HL-60 (cell line): ENCODE measurements at regions not wholly inside any gene's neighbourhood (a gene's known extent, or its start where the extent isn't known, plus 50 kb on each side); places are given as distances from the start of the nearest gene placed in this dataset.

ENCODE experiments used
- DNase-seq, 2 experiments: peaks; one replicate each; pipeline ENCODE4 v3.0.0-alpha.2; 2010 to 2020; ENCODE audit warnings: low read depth in 1 of 2, low spot score in 1 of 2
- H3K27ac ChIP-seq: fragments of 250-450 bp; sonication (Bioruptor Pico); replicated peaks from 2 replicates; pipeline ENCODE4 v1.5.1; 2020; ENCODE audit warnings: mild to moderate bottlenecking, moderate library complexity
- H3K27me3 ChIP-seq: fragments of 250-450 bp; sonication (Bioruptor Pico); 2 replicates; pipeline ENCODE4 v1.5.1; 2021; ENCODE audit warnings: mild to moderate bottlenecking, moderate library complexity; ENCODE audit not compliant: insufficient read depth, poor library complexity, severe bottlenecking
- H3K4me3 ChIP-seq: replicated peaks from 2 replicates; pipeline ENCODE4 v1.5.1; 2011; ENCODE audit warnings: mild to moderate bottlenecking, control low read depth, low read length; ENCODE audit not compliant: insufficient read depth
- GABPA ChIP-seq: IDR thresholded peaks from 2 replicates; pipeline ENCODE4 v1.6.1; 2012; ENCODE audit warnings: low read depth
- POLR2AphosphoS5 ChIP-seq: IDR thresholded peaks from 2 replicates; pipeline ENCODE4 v1.6.1; 2012; ENCODE audit warnings: low read depth
- SPI1 ChIP-seq: IDR thresholded peaks from 2 replicates; pipeline ENCODE4 v1.6.1; 2012; ENCODE audit warnings: low read depth, mild to moderate bottlenecking, borderline replicate concordance
- TF ChIP-seq, protein P1 (sequence below): IDR thresholded peaks from 2 replicates; pipeline ENCODE4 v1.6.1; 2012; ENCODE audit warnings: low read depth; ENCODE audit not compliant: insufficient replicate concordance
- TF ChIP-seq, protein P2 (sequence below): IDR thresholded peaks from one replicate; pipeline ENCODE4 v1.5.1; 2011; ENCODE audit warnings: low read length, control low read depth, inconsistent platforms; ENCODE audit not compliant: insufficient read depth

DNA sequence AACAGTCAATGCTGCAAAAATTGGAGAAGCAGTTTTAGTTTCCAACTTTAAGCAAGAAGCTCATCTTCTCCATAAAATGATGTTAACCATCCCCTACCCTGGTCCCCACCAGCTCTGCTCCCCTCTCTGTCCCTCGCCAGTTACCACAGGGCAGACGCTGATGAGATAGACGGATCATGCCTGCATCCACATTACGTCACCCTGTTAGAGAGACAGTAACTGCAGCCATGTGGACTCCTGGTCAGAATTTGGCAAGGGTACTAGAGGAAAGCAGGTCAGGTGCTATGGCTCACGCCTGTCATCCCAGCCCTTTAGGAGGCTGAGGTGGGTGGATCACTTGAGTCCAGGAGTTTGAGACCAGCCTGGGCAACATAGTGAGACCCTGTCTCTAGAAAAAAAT, 81.9 kb upstream of the FZD8 start:
- Histone ChIP-seq H3K27me3 (no peaks in the 10 kb centered on the region), H3K27ac (no peak overlapping the region), H3K4me3 (no peak overlapping the region)
- DNase-seq, result no peak
- TF ChIP-seq, protein P1, sequence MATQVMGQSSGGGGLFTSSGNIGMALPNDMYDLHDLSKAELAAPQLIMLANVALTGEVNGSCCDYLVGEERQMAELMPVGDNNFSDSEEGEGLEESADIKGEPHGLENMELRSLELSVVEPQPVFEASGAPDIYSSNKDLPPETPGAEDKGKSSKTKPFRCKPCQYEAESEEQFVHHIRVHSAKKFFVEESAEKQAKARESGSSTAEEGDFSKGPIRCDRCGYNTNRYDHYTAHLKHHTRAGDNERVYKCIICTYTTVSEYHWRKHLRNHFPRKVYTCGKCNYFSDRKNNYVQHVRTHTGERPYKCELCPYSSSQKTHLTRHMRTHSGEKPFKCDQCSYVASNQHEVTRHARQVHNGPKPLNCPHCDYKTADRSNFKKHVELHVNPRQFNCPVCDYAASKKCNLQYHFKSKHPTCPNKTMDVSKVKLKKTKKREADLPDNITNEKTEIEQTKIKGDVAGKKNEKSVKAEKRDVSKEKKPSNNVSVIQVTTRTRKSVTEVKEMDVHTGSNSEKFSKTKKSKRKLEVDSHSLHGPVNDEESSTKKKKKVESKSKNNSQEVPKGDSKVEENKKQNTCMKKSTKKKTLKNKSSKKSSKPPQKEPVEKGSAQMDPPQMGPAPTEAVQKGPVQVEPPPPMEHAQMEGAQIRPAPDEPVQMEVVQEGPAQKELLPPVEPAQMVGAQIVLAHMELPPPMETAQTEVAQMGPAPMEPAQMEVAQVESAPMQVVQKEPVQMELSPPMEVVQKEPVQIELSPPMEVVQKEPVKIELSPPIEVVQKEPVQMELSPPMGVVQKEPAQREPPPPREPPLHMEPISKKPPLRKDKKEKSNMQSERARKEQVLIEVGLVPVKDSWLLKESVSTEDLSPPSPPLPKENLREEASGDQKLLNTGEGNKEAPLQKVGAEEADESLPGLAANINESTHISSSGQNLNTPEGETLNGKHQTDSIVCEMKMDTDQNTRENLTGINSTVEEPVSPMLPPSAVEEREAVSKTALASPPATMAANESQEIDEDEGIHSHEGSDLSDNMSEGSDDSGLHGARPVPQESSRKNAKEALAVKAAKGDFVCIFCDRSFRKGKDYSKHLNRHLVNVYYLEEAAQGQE, result no peak
- no peak for TF ChIP-seq GABPA
- no peak for TF ChIP-seq POLR2AphosphoS5
- TF ChIP-seq SPI1, result no peak
- TF ChIP-seq, protein P2, sequence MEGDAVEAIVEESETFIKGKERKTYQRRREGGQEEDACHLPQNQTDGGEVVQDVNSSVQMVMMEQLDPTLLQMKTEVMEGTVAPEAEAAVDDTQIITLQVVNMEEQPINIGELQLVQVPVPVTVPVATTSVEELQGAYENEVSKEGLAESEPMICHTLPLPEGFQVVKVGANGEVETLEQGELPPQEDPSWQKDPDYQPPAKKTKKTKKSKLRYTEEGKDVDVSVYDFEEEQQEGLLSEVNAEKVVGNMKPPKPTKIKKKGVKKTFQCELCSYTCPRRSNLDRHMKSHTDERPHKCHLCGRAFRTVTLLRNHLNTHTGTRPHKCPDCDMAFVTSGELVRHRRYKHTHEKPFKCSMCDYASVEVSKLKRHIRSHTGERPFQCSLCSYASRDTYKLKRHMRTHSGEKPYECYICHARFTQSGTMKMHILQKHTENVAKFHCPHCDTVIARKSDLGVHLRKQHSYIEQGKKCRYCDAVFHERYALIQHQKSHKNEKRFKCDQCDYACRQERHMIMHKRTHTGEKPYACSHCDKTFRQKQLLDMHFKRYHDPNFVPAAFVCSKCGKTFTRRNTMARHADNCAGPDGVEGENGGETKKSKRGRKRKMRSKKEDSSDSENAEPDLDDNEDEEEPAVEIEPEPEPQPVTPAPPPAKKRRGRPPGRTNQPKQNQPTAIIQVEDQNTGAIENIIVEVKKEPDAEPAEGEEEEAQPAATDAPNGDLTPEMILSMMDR, result no peak

DNA sequence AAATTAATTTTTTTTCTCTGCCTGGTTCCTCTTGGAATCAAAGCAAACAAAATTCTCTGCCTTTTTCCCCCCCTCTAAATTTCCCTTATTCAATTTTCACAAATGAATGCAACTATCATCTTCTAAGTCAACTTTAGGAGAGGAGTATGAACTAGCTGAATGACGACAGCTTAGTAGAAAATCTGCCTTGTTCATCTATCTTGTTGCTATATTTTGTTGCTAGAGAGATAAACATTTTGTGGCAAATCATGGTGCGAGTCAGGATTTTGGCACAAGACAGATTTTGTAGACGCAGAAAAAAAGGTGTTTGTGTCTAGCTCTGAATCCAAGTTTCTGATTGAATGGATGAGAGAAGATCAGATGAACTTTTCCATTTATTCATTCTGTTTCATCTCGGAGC, 81.0 kb upstream of the FZD8 start:
- DNase-seq, result no peak
- no peaks in the 10 kb centered on the region for H3K27me3 ChIP-seq
- TF ChIP-seq, protein P2, result no peak
- TF ChIP-seq GABPA, result no peak
- no peak for TF ChIP-seq SPI1
- TF ChIP-seq, protein P1, result no peak
- no peak for TF ChIP-seq POLR2AphosphoS5
- H3K27ac ChIP-seq, result no peak overlapping the region
- H3K4me3 ChIP-seq, result no peak overlapping the region

DNA sequence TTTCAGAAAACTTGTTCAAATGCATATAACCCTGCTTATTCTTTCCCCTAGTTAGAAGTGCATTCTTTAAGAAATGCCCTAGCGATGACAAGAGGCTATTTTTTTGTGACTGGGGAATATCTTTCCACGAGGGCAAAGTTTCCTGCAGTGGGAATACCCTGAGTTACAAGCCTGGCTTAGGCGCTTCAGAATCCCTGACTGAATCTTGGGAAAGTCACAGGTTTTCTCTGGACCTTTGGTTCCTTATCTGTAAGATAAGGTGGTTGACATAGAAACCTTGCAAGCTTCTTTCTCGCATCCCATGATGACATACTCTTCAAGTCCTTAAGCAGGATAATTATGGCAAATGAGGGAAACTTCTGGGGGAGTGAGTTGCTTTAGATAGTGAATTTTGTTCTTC, 80.5 kb upstream of the FZD8 start:
- no peak for DNase-seq
- no peak for TF ChIP-seq SPI1
- TF ChIP-seq, protein P1, result no peak
- TF ChIP-seq, protein P2, result no peak
- no peak for TF ChIP-seq POLR2AphosphoS5
- TF ChIP-seq GABPA, result no peak
- Histone ChIP-seq H3K4me3 (no peak overlapping the region), H3K27ac (no peak overlapping the region), H3K27me3 (no peaks in the 10 kb centered on the region)
